Ishikawa (cell line): ENCODE measurements at regions not wholly inside any gene's neighbourhood (a gene's known extent, or its start where the extent isn't known, plus 50 kb on each side); places are given as distances from the start of the nearest gene placed in this dataset.

Source experiments
- CREB1 ChIP-seq: IDR thresholded peaks from 2 replicates; pipeline ENCODE4 v1.6.1; 2012; ENCODE audit warnings: low read depth
- EGR1 ChIP-seq: IDR thresholded peaks from 2 replicates; pipeline ENCODE4 v1.6.1; 2012
- EP300 ChIP-seq: IDR thresholded peaks from 2 replicates; pipeline ENCODE4 v1.6.1; 2012; ENCODE audit warnings: borderline replicate concordance
- MAX ChIP-seq: IDR thresholded peaks from 2 replicates; pipeline ENCODE4 v1.6.1; 2012
- RAD21 ChIP-seq: IDR thresholded peaks from 2 replicates; pipeline ENCODE4 v1.6.1; 2012; ENCODE audit warnings: low read depth
- TAF1 ChIP-seq: IDR thresholded peaks from 2 replicates; pipeline ENCODE4 v1.6.1; 2012; ENCODE audit warnings: low read depth, mild to moderate bottlenecking
- TCF12 ChIP-seq: IDR thresholded peaks from 2 replicates; pipeline ENCODE4 v1.6.1; 2012; ENCODE audit warnings: low read depth
- TEAD4 ChIP-seq: IDR thresholded peaks from 2 replicates; pipeline ENCODE4 v1.6.1; 2012
- USF1 ChIP-seq: IDR thresholded peaks from 2 replicates; pipeline ENCODE4 v1.6.1; 2012
- YY1 ChIP-seq: IDR thresholded peaks from 2 replicates; pipeline ENCODE4 v1.6.1; 2012; ENCODE audit warnings: low read depth

- TF ChIP-seq TAF1 (no peak), RAD21 (no peak), TCF12 (no peak), CREB1 (no peak), YY1 (no peak), EP300 (no peak), USF1 (no peak), TEAD4 (no peak), MAX (no peak), EGR1 (no peak)
These were observed 198.2 kb upstream of the SOX1 start for GRCh38 chr13:111868716-111869115.
